Epithelial cell of esophagus (primary cell): ENCODE measurements at regions not wholly inside any gene's neighbourhood (a gene's known extent, or its start where the extent isn't known, plus 50 kb on each side); places are given as distances from the start of the nearest gene placed in this dataset.
"Not testable (repeated sequence)": the region's sequence is repeated elsewhere in the genome, so short reads cannot be mapped to it uniquely, and the experiment has no call there.

Source experiments
- DNase-seq: peaks from one replicate; pipeline ENCODE4 v3.0.0; 2010; ENCODE audit warnings: low read depth
- H3K4me3 ChIP-seq: 2 replicates; pipeline ENCODE4 v1.5.1; 2011; ENCODE audit warnings: mild to moderate bottlenecking, low read length, control low read depth
- CTCF ChIP-seq: IDR thresholded peaks from 2 replicates; pipeline ENCODE4 v1.5.1; 2011; ENCODE audit warnings: low read depth, mild to moderate bottlenecking, low read length, control low read depth, inconsistent platforms; ENCODE audit not compliant: insufficient read depth; ENCODE audit errors: missing control alignments

- TF ChIP-seq CTCF, result no peak
- no peak overlapping the region for H3K4me3 ChIP-seq
- DNase-seq, result no peak
Observed at GRCh38 chr6:16031278-16031981, 97.5 kb upstream of the MYLIP start.

DNA sequence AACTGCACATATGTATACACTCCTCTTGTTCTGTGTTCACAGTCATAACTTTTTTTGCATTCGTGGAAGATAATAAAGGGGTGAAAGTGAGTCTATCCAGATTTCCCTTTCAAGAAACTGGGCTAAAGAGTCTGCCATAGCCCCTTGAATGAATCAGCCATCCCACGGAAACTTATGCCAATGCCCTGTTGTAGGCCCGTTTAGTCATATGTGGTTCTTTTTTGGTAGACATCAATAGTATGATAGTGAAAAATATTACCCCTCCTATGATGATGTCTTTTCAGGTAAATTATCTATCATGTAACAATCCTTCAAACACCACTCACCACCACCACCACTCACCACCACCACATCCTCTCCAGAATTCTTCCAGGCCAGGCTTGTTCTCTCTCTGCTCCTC, 99.9 kb upstream of the MYLIP start:
- no peak for TF ChIP-seq CTCF
- H3K4me3 ChIP-seq, result no peak overlapping the region
- DNase-seq, result no peak

DNA sequence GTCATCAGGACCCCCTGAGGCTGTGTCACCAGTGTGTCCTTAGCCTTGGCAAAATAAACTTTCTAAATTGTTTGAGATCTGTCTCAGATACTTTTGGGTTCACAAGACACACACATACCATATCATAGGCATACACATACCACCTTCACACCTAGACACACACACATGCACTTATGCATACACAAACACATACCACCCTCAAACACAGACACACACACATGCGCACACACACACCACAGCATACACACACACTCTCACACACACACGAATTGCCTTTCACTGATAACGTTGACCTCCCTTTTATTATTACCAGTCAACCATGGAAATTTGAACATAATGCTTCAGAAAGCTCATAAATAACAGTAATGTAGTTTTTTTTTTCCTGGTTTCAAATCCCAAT, 108.6 kb upstream of the MYLIP start:
- no peak overlapping the region for H3K4me3 ChIP-seq
- DNase-seq, result no peak
- TF ChIP-seq CTCF, result no peak

GRCh38 chr6:16019462-16019861, 109.4 kb upstream of the MYLIP start:
- TF ChIP-seq CTCF, result no peak
- no peak for DNase-seq
- H3K4me3 ChIP-seq, result no peak overlapping the region

DNA sequence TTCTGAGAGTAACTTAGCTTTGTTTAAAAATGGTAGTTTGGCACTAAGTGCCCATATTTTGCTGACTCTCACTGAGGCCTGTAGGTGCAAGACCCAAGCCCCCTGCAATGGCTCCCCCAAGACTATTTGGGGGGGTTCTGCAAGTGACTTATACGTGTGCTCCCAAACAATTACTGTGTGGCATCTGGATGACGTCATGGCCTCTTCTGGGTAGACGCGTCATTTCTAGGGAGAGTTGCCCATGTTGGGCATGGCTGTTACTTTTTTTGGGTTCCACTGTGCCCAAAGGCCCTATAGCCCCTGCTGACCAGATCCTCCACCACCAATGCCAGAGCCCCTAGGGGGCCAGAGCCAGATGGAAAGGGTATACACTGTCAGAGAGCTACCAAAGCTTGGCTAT, 110.3 kb upstream of the MYLIP start:
- no peak for TF ChIP-seq CTCF
- no peak overlapping the region for H3K4me3 ChIP-seq
- no peak for DNase-seq

GRCh38 chr6:16014325-16014724, 114.6 kb upstream of the MYLIP start:
- DNase-seq, H3K4me3 ChIP-seq: not testable (repeated sequence)

DNA sequence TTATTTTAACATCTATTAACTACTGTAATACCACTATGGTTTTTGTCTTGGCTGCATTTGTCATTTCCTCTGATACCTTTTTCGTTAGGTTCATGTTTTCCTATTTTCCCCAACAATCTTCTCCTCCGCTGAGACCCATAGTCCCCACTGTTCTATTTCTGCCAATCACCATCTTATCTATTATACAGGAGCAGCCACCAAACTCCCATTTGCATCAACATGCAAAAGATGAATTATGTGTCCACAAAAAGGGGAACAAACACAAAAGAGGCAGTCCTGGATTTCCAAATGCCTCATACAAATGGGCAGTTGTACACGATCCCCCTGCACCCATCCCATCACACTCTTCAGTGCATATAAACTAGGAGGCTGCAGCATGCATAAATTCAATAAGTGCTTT, 121.7 kb upstream of the MYLIP start:
- TF ChIP-seq CTCF, result no peak
- no peak overlapping the region for H3K4me3 ChIP-seq
- no peak for DNase-seq

GRCh38 chr6:16006681-16007080, 122.2 kb upstream of the MYLIP start:
- TF ChIP-seq CTCF, result no peak
- H3K4me3 ChIP-seq, result no peak overlapping the region
- DNase-seq, result no peak
